KBM-7 (cell line): ENCODE measurements at regions not wholly inside any gene's neighbourhood (a gene's known extent, or its start where the extent isn't known, plus 50 kb on each side); places are given as distances from the start of the nearest gene placed in this dataset.

Experiments used
- DNase-seq: peaks from one replicate; pipeline ENCODE4 v3.0.0-alpha.2; 2015
- in situ Hi-C: fragments of 300-500 bp; cut with MboI; formaldehyde crosslinking; loops from 2 replicates; pipeline ENCODE4 v1.14.3; 2020; ENCODE audit warnings: low sequenced_read_pairs, low pct_unique_long_range_greater_than_20kb, mixed read lengths

- in situ Hi-C loops: no loop called here
- no peak for DNase-seq
Observed at GRCh38 chr5:155181542-155181941, 168.0 kb downstream of the KIF4B start.

DNA sequence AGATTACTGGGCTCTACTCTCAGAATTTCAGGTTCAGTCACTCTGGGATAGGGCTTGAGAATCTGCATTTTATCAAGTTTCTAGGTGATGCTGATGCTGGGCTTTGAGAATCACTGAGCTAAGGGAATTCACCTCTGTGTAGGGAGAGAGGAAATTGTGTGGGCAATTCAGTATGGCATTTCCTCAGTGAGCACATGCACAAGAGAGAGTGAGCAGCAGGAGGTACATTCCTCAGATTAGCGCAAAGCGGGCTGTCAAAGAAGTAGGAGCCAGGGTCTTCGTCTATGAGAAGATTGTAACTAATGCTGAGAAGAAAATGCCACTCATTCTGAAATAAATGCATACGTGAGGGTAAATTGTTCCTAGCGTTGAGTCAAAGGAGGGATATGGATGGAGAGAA, 175.9 kb downstream of the KIF4B start:
- no peak for DNase-seq
- in situ Hi-C loops: no loop called here

- no peak for DNase-seq
- in situ Hi-C loops: no loop called here
Observed at GRCh38 chr5:155189981-155190380, 176.4 kb downstream of the KIF4B start.

- no peak for DNase-seq
- in situ Hi-C loops: no loop called here
Observed at GRCh38 chr5:155193029-155193428, 179.5 kb downstream of the KIF4B start.

- in situ Hi-C loops: no loop called here
- no peak for DNase-seq
Observed at GRCh38 chr5:155193483-155194107, 180.0 kb downstream of the KIF4B start.

- no peak for DNase-seq
- in situ Hi-C loops: no loop called here
Observed at GRCh38 chr5:155200608-155201007, 187.1 kb downstream of the KIF4B start.

DNA sequence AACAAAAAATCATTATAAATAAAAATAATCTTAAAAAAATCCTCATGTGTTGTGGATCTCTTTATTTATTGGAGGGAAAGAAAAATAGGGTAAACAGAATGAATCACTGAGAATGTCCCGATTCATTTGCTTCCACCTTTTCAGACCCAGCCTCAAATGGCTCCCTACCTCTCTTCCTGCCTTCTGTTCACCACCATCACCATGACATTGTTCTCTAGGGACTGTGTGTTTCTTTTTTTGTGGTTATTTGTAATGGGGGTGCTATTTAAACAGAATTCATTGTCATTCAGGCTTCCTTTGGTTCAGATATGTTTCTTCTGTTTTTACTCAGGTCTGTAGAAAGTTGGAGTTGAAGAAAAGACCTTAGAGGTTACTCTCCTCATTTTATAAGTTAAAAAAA, 198.2 kb downstream of the KIF4B start:
- in situ Hi-C loops: no loop called here

GRCh38 chr5:155222393-155222792, 208.8 kb downstream of the KIF4B start:
- in situ Hi-C loops: no loop called here
- no peak for DNase-seq

More for the DNA sequence above, 198.2 kb downstream of the KIF4B start:
- DNase-seq: no peak

DNA sequence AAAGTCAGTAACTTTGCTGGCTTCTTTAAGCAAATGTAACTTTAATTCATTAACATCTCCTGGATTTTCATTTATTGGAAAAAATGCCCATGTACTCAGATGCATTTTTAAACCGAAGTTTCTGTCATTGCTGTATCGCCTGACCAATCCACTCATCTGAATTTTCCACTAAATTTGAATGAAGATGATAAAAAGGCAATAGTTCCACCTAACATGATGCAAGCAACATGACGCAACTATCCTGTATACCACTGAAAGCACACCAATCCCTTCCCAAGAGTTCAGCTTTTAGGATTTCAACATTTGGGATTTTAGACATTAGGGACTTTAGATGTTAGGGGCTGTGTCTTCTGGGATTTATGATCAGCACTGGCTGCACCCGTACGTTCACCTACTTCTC, 215.6 kb downstream of the KIF4B start:
- in situ Hi-C loops: no loop called here
- DNase-seq: no peak

DNA sequence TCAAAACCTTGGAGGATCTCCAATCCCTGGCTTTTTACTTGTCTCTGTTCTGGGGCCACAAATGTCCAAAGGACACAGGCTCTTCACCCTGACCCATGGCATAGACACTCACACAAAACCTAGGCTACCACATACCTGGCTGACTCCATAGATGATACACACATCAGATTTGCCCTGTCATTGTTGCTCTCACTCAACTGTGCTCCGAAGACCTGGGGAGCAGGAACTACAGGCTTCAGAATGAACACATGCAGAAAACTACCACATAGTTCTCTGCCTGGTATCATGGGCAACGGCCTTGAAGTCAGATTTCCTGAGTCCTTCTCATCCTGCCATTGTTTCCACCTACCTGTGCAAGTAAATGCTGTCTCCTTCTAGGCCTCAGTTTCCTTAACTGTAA, 226.2 kb downstream of the KIF4B start:
- in situ Hi-C loops: no loop called here

DNA sequence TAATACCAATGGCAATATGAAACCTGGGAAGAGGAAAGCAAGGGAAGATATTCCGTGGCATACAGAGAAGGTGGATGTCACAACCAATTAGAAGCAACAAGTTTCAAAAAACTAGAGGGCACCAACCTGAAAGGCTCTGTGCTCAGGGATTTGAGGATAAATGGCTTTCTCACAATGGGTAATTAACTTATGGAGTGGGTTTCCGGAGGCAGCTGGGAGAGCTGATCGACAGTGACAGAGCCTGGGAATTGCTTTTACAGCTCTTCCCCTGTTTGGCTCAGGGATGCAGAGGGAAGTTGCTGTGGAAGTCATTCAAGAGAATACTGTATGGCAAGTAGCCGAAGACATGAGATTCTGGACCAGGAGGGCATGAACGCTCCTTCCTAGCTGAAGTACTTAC, 237.0 kb downstream of the KIF4B start:
- in situ Hi-C loops: no loop called here

More for the DNA sequence above, 226.2 kb downstream of the KIF4B start:
- DNase-seq: no peak

DNA sequence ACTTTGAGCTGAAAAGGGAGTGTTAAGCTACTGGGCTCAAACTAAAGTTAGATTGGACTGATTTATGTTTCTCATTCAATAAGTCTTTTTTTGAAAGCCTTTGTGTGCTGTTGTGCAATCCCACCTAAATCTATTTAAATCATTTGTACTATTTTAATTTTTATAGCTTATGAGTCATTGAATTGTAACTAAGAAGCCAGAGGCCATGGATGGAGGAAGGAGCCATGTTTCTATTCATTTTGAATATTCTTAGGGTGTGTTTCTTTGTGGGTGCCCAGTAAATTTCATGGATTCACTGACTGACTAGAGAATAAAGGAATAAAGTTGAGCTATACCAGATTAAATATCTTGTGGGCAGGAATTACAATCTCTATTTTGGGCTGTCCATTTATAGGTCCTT, 238.5 kb downstream of the KIF4B start:
- DNase-seq: no peak
- in situ Hi-C loops: no loop called here

More for the DNA sequence above, 237.0 kb downstream of the KIF4B start:
- DNase-seq: no peak

DNA sequence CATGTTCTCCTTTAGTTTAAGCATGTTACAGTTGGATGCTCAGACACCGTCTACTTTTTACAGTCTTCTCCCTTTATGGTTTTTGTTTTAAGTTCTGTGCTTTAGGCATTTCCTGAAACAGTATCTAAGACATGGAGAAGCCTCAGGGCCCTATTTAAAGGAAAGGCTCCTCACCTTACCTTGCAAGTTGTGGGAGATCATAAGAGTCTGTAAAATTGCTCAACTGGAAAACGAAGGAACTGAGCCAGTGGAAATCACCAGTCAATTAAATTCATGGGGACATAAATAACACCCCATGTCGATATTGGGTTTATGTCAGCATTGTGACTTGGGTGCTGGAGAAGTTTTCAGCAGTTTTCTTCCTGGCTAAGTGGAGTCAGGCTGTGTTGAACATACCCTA, 239.2 kb downstream of the KIF4B start:
- in situ Hi-C loops: no loop called here
- DNase-seq: no peak

DNA sequence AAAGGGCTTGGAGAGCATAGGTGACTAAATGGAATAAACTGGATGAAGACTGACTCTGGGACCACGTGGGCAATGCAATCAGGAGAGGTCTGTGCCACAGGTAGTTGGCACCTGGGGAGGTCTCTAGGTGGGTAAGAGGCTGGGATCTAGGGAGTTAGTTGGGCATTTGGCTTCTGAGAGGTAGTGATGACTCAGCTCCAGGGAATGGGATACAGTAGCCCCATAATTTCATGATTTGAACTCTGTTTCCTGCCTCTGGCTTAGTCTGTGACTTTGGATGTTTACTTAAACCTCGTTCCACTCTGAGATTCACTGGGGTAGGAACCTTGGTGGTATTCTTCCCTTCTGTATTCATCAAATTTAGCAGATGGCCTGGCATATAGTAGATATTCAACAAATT, 240.8 kb downstream of the KIF4B start:
- in situ Hi-C loops: no loop called here
- no peak for DNase-seq

DNA sequence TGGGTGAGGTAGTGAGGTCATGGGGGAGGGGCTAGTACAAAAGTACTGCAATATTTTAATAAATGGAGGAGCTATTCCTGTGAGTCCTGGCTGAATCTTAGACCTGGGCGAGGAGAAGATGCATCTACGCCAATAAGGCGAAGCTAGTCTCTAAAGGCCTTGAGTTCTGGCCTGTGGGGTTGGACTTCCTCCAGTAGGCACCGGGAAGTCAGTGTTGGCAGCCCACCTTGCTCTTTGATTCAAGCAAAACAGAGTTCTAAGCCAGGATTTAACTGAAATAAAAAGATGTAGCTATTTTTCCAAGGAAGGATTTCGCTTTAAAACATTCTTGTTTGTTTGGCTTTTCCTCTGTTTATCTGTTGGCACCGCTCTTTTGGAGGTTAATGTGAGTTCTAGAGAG, 244.6 kb downstream of the KIF4B start:
- no peak for DNase-seq
- in situ Hi-C loops: no loop called here

DNA sequence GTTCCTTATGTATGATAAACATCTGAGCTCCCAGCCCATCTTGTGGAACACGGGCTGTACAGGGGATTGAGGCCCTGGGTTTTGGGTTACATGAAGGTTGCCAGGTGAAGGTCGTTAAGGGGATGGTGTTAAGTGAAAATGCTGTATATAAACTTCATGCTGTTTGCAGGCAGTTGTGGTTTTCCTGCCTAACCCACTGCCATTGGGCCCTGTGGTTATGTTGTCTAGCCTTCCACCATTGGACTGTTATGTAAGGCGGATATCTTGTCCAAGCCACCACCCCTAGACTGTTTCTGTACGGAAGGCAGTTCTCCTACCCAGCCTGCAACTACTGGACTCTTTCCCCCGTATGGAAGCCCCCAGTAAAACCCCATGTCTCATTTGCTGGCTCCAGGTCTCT, 246.1 kb downstream of the KIF4B start:
- in situ Hi-C loops: no loop called here
- DNase-seq: peak; percentile 17

- in situ Hi-C loops: no loop called here
- peak; percentile 18 for DNase-seq
Observed at GRCh38 chr5:155260798-155261197, 247.2 kb downstream of the KIF4B start.

DNA sequence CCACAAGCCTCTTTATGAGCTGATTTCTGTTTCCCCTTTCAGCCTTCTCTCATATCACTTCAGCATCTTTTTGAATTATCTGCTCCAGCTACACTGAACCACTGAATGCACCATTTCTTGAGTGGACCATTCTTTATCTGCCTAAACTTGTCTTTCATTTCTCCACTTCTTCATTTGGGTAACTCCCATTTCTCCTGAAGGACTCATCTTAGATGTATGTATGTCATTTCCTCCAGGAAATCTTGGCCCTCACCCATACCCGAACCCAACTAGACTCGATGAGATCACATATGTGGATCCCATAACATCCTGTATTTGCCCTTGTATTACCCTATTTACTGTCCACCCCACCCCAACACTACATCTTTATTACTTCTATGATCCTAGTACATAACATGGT, 249.8 kb downstream of the KIF4B start:
- in situ Hi-C loops: no loop called here
- no peak for DNase-seq

DNA sequence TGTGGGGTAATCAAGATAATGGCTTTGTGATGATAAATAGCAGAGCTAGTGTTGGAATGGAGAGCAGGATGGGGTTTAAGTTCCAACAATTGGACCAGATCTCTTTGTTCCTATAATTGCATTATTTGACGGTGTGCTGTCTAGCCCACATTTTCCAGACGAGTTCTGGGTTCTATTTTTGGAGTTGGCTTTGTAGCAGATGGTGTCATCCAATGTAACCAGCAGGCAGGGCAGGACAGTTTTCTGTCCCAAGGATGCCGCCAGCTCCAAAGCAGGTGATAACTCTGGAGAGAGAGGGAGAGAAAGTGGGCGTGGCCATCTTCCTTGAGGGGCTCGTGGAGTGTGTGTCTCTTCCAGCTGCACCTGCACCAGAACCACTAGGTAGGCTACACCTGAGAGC, 251.3 kb downstream of the KIF4B start:
- in situ Hi-C loops: no loop called here
- no peak for DNase-seq

DNA sequence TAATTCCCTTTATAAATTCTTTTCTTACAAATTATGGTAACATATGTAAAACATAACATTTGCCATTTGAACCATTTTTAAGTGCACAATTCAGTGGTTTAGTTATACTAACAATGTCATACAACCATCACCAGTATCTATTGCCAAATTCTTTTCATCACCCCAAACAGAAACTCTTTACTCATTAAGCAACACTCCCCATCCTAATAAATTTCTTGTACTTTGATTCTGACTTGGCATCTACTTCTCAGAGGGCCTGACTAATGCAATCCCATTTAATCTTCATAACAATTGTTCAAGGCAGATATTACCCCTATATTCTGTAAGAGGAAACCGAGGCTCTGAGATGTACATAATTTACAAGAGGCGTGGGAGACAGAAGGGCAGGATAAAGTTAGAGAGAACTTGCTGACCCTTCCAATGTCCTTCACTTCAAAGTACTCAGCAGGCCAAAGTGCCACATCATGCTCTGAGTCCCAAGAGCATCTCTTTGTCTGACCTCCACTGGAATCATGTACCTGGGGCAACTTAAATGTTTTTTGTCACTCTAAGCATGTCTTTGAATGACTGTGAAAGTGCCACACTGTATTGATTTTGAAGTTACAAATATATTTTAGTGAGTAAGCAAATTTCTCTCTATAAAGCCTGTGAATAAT, 255.3 kb downstream of the KIF4B start:
- DNase-seq: no peak
- in situ Hi-C loops: no loop called here

DNA sequence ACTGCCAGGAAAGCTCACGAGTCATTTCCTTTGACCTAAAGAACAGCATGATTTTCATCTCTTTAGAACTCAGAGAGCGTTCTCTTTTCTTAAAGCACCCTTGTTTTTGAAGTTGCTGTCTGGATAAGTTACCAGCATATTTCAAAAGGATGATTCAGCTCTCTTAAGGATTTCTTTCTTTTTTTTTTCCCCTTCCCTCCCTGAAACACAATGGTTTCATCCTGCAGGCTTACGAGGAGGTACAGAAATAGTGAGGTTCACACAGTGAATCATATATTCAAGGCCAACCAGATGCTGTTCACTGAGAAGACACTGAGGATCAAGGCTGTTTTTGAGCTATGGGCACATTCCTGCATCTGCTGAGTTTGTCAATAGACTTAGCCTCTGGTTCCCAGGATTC, 257.2 kb downstream of the KIF4B start:
- no peak for DNase-seq
- in situ Hi-C loops: no loop called here
